OCI-LY1 (cell line): ENCODE measurements at regions not wholly inside any gene's neighbourhood (a gene's known extent, or its start where the extent isn't known, plus 50 kb on each side); places are given as distances from the start of the nearest gene placed in this dataset.

Experiments used
- EZH2 ChIP-seq: fragments of 200-600 bp; sonication (generic), shearing (Covaris generic); IDR thresholded peaks from 2 replicates; pipeline ENCODE4 v1.8.0; 2017; ENCODE audit warnings: borderline replicate concordance, mixed run types, mild to moderate bottlenecking, antibody characterized with exemption, low read length, moderate library complexity, mixed read lengths
- TF ChIP-seq, protein P1 (sequence below): fragments of 200-600 bp; sonication (generic), shearing (Covaris generic); IDR thresholded peaks from 2 replicates; pipeline ENCODE4 v1.5.1; 2017; ENCODE audit warnings: mild to moderate bottlenecking, antibody characterized with exemption, low read length, moderate library complexity, mixed read lengths

DNA sequence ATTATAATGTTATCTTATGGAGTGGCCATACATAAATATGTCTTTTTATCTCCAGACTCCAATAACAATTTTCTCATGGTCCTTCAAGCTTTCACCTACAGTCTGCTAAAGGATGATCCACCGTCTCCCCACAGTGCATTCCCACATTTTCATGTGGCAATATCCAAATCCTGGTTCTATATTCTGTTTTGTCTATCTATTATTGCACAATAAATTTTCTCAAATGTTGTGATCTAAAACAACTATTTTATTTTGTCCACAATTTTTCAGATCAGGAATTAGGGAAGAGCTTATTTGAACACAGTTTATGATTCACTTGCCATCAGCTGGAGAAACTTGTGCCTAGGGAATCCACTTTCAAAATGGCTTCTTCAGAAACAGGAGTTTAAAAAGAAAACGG, 614.4 kb upstream of the TMEFF2 start:
- TF ChIP-seq, protein P1, sequence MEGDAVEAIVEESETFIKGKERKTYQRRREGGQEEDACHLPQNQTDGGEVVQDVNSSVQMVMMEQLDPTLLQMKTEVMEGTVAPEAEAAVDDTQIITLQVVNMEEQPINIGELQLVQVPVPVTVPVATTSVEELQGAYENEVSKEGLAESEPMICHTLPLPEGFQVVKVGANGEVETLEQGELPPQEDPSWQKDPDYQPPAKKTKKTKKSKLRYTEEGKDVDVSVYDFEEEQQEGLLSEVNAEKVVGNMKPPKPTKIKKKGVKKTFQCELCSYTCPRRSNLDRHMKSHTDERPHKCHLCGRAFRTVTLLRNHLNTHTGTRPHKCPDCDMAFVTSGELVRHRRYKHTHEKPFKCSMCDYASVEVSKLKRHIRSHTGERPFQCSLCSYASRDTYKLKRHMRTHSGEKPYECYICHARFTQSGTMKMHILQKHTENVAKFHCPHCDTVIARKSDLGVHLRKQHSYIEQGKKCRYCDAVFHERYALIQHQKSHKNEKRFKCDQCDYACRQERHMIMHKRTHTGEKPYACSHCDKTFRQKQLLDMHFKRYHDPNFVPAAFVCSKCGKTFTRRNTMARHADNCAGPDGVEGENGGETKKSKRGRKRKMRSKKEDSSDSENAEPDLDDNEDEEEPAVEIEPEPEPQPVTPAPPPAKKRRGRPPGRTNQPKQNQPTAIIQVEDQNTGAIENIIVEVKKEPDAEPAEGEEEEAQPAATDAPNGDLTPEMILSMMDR = no peak
- TF ChIP-seq EZH2 = no peak
